Kidney (tissue), 13 donors: ENCODE measurements at regions not wholly inside any gene's neighbourhood (a gene's known extent, or its start where the extent isn't known, plus 50 kb on each side); places are given as distances from the start of the nearest gene placed in this dataset.

ENCODE experiments used
- DNase-seq, 5 donors: peaks; one replicate each; pipeline ENCODE4 v3.0.0-alpha.2; 2013 to 2020
- FAIRE-seq: peaks from 2 replicates; lab custom pipeline; 2012; peaks lifted over from hg19 to GRCh38; lab: Jason Lieb, UNC
- H3K27ac ChIP-seq, 2 donors: one replicate each; pipeline ENCODE4 v1.7.0; 2013; ENCODE audit warnings: low read depth in 2 of 2, low read length in 2 of 2, inconsistent platforms in 1 of 2
- H3K27me3 ChIP-seq: one replicate; pipeline ENCODE4 v1.7.1; 2013; ENCODE audit warnings: low read length, inconsistent platforms; ENCODE audit not compliant: control insufficient read depth, insufficient read depth
- H3K36me3 ChIP-seq, 3 donors: one replicate each; pipeline versions ENCODE4 v1.7.0 to v1.7.1; 2013; ENCODE audit warnings: low read length in 3 of 3, control low read depth in 1 of 3, inconsistent platforms in 1 of 3; ENCODE audit not compliant: insufficient read depth in 3 of 3, control insufficient read depth in 2 of 3
- H3K4me1 ChIP-seq, 3 donors: one replicate each; pipeline versions ENCODE4 v1.7.0 to v1.7.1; 2013; ENCODE audit warnings: low read length in 3 of 3, inconsistent platforms in 1 of 3, low read depth in 1 of 3; ENCODE audit not compliant: control insufficient read depth in 2 of 3, insufficient read depth in 2 of 3
- H3K4me3 ChIP-seq, 3 donors: one replicate each; pipeline versions ENCODE4 v1.7.0 to v1.8.1; 2013; ENCODE audit warnings: low read length in 3 of 3, control low read depth in 1 of 3, inconsistent platforms in 1 of 3
- H3K9ac ChIP-seq, 3 donors: one replicate each; pipeline versions ENCODE4 v1.7.0 to v1.7.1; 2013; ENCODE audit warnings: low read length in 3 of 3, control low read depth in 1 of 3, inconsistent platforms in 1 of 3
- H3K9me3 ChIP-seq, 3 donors: one replicate each; pipeline versions ENCODE4 v1.7.0 to v1.7.1; 2013; ENCODE audit warnings: low read length in 3 of 3, control low read depth in 1 of 3, inconsistent platforms in 1 of 3; ENCODE audit not compliant: control insufficient read depth in 2 of 3, insufficient read depth in 1 of 3
- CTCF ChIP-seq: IDR thresholded peaks from 3 replicates; pipeline ENCODE4 v1.5.1; 2012; ENCODE audit warnings: mild to moderate bottlenecking, moderate library complexity, borderline replicate concordance; ENCODE audit not compliant: insufficient read depth; ENCODE audit errors: extremely low read depth
- intact Hi-C: fragments of 100-400 bp; cut with DNase I; formaldehyde crosslinking; loops from one replicate; pipeline ENCODE4 v1.11.1; 2022
- donor health status: control.
- donor health status: control.
- donor health status: control.
- donor health status: control.
- donor health status: control.
- donor health status: DM: yes; HTN: yes; CAD: no.
- donor health status: Normal renal cell carcinoma (clear cell type).

DNA sequence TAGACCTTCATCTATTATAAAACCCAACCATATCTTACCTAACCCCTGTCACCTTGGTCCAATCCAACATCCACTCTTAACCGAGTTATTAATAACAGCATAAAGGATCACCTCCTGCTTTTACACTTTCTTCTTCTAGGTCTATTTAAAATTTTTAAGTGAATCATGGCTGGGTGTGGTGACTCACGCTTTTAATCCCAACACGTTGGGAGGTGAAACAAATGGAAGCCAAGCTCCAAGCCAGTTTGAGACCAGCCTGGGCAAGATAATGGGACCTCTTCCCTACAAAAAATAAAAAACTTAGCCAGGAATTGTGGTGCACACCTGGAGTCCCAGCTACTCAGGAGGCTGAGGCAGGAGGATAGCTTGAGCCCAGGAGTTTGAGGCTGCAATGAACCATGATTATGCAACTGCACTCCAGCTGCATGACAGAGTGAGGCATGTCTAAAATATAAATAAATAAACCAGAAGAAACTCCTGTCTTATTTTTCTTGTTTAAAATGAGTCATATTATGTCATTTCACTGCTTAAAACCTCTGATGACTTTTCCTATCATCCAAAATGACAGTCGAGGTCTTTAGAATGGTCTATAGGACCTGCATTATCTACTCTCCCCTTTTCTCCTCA is 188.4 kb downstream of the GASK1B start:
- no peak for FAIRE-seq

GRCh38 chr4:157983300-157983699 is 189.5 kb downstream of the GASK1B start:
- intact Hi-C loops: no loop called here
- FAIRE-seq (no peak), DNase-seq (no peak)
- Histone ChIP-seq H3K4me3 (no peak overlapping the region), H3K9me3 (no peaks in the 10 kb centered on the region), H3K4me1 (no peaks in the 10 kb centered on the region), H3K36me3 (no peaks in the 10 kb centered on the region), H3K9ac (no peak overlapping the region), H3K27ac (no peak overlapping the region), H3K27me3 (no peaks in the 10 kb centered on the region)
- TF ChIP-seq CTCF: no peak

More for the DNA sequence above, 188.4 kb downstream of the GASK1B start:
- Histone ChIP-seq H3K27ac (no peak overlapping the region), H3K36me3 (no peaks in the 10 kb centered on the region), H3K27me3 (no peaks in the 10 kb centered on the region), H3K4me3 (no peak overlapping the region), H3K9me3 (no peaks in the 10 kb centered on the region), H3K4me1 (no peaks in the 10 kb centered on the region), H3K9ac (no peak overlapping the region)
- intact Hi-C loops: no loop called here
- TF ChIP-seq CTCF: no peak
- DNase-seq: no peak

- H3K9ac ChIP-seq: no peak overlapping the region
- FAIRE-seq: no peak
- H3K4me1 ChIP-seq: no peaks in the 10 kb centered on the region
- no peak for DNase-seq
- no peak overlapping the region for H3K27ac ChIP-seq
- no peaks in the 10 kb centered on the region for H3K9me3 ChIP-seq
- intact Hi-C loops: no loop called here
- no peak overlapping the region for H3K4me3 ChIP-seq
- H3K27me3 ChIP-seq: no peaks in the 10 kb centered on the region
- TF ChIP-seq CTCF: no peak
- H3K36me3 ChIP-seq: no peaks in the 10 kb centered on the region
These were observed 192.7 kb downstream of the GASK1B start for GRCh38 chr4:157980158-157980557.
